PFSK-1 (cell line): ENCODE measurements at regions not wholly inside any gene's neighbourhood (a gene's known extent, or its start where the extent isn't known, plus 50 kb on each side); places are given as distances from the start of the nearest gene placed in this dataset.

ENCODE experiments used
- FOXP2 ChIP-seq: optimal IDR thresholded peaks from 2 replicates; pipeline ENCODE3; 2011; ENCODE audit warnings: borderline replicate concordance, control low read depth, inconsistent platforms; ENCODE audit not compliant: insufficient read depth; ENCODE audit errors: extremely low read length, extremely low read depth
- POLR2AphosphoS5 ChIP-seq: IDR thresholded peaks from 2 replicates; pipeline ENCODE4 v1.6.1; 2012; ENCODE audit warnings: low read depth, mild to moderate bottlenecking, control low read depth, low read length, moderate library complexity
- REST ChIP-seq, 2 experiments: IDR thresholded peaks; 2 replicates each; pipeline versions ENCODE4 v1.6.1 to v1.8.0; 2011 to 2012; ENCODE audit warnings: low read depth in 2 of 2, low read length in 2 of 2, control low read depth in 1 of 2, inconsistent platforms in 1 of 2, mild to moderate bottlenecking in 1 of 2, moderate library complexity in 1 of 2; ENCODE audit not compliant: insufficient read depth in 1 of 2
- SIN3A ChIP-seq: IDR thresholded peaks from 2 replicates; pipeline ENCODE4 v1.6.1; 2012; ENCODE audit warnings: mild to moderate bottlenecking, low read length, moderate library complexity, borderline replicate concordance; ENCODE audit not compliant: insufficient read depth
- TAF1 ChIP-seq: IDR thresholded peaks from 2 replicates; pipeline ENCODE4 v1.6.1; 2012; ENCODE audit warnings: low read length, control low read depth, borderline replicate concordance; ENCODE audit not compliant: insufficient read depth

- TF ChIP-seq POLR2AphosphoS5 = no peak
- no peak for TF ChIP-seq SIN3A
- no peak for TF ChIP-seq TAF1
- TF ChIP-seq REST (IDR thresholded peaks at IDR 0.05; ENCODE audit: insufficient read depth in 1 of 2, low read depth in 2 of 2, low read length in 2 of 2) = no peak
- TF ChIP-seq FOXP2 = no peak
These were observed 182.9 kb downstream of the HTR7 start for GRCh38 chr10:90674928-90675327.

GRCh38 chr10:90675621-90676020 is 182.2 kb downstream of the HTR7 start:
- TF ChIP-seq TAF1 (no peak), REST (IDR thresholded peaks at IDR 0.05; ENCODE audit: insufficient read depth in 1 of 2, low read depth in 2 of 2, low read length in 2 of 2) (no peak), SIN3A (no peak), POLR2AphosphoS5 (no peak), FOXP2 (no peak)
